ENCODE measurements at regions not wholly inside any gene's neighbourhood (a gene's known extent, or its start where the extent isn't known, plus 50 kb on each side); places are given as distances from the start of the nearest gene placed in this dataset.
A peak's percentile ranks its signal among the peaks of the same experiment; 100 is the strongest.

DNA sequence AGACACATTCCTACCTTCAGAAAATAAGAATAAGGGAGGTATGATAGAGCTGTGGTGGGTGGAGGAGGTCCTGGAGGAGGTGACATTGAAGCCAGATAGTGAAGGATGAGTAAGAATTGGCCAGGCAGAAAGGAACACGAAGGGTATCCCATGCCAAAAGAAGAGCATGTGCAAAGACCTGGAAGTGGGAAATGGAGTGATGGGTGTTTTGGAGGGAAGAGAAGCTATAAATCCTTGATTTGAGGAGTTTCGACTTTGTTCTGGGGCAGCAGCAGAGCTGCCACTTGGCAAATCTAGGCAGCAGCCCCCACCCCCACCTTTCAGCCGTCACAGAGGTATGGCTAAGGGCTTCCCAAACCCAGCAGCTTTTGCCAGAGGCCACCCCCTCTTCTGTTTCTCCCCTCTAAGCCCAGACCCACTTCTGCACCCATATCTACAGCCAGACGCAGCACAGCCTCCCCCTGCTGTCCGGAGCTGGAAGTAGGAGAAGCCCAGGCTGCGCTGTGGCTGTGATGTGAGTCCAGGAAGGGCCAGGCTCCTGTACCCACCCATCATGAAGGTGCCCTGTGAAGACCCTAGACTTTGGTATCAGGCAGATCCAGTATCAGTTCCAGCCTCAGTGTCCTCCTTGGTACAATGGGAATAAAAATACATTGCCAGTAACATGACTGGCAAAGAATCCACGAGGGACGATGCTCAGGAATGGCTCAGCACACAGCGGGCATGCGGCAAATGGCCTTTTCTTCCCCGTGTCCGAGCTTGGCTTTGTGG is 188.7 kb upstream of the LINGO1 start:
- peak; percentile 86 for DNase-seq (ENCODE audit: low spot score)

DNA sequence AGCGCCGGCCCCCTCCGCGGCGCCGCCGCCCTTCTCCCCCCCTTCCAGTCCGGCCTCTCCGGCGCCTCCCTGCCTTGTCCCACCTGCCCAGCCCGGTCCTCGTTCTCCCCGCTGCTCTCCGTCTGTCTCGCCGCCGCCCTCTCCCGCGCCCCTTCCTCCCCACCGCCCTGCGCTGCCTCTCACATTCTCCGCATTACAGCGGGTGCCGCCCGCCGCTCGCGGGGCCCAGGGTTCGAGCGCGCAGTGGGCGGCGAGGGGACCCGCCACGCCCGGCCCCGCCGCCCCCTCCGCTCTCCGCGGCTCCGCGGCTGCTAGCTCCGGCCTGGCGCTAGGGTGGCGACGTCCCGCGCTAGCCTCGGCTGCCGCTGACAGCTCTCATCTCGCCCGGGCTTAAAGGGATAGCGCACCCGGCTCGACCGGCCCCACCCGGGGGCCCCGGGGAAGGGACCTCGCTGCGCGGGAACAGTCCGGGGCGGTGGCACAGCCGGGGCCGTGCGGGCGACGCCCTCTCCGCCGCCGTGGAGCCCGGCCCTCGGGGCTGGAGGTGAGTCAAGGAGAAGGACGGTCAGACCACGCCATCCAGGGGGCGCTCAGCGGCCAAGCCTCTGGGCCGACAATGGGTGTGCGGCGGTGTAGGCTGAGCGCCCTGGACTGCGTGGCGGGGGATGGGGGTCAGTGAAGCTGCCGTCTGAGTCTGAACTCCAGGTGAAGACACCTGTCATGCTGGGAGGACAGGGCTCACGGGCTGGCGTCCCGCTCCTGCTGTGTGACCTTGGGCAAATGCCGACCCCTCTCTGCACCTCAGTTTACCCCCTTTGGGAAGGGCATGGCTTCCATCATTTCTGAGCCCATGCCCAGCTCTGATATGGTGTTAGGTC is 187.4 kb upstream of the LINGO1 start:
- DNase-seq (ENCODE audit: low spot score), result no peak

GRCh38 chr15:77819048-77819850 is 186.5 kb upstream of the LINGO1 start:
- no peak for DNase-seq (ENCODE audit: low spot score)

DNA sequence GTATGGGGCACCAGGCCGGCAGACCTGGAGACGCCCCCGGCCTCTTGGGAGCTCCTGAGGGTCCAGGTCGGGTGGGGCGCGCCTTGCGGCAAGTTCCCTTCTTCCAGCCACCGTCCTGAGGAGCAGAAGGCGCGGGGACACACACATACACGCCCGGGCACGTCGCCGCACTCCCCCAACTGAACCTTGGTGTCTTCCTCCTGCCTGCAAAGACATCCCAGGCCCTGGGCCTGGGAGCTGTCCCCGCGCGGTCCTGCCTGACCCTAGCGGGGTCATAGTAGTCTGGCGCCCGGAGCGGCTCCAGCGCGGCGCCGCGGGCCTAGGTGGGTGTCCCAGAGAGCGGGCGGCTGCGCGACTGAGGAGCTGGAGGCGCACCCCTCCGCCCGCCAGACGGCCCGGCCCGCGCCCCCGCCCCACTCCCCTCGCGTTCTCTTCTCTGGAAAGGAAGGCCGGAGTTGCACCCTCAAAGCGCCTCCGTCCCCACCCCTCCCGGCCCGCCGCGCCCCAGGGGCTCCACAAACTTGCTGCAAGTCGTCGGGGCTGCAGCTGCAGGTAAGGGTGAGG is 185.9 kb upstream of the LINGO1 start:
- DNase-seq (ENCODE audit: low spot score), result no peak

GRCh38 chr15:77817434-77817833 is 184.7 kb upstream of the LINGO1 start:
- no peak for DNase-seq (ENCODE audit: low spot score)

GRCh38 chr15:77816983-77817382 is 184.3 kb upstream of the LINGO1 start:
- no peak for DNase-seq (ENCODE audit: low spot score)

- no peak for DNase-seq (ENCODE audit: low spot score)
Measured at GRCh38 chr15:77815015-77815414, 182.3 kb upstream of the LINGO1 start.

DNA sequence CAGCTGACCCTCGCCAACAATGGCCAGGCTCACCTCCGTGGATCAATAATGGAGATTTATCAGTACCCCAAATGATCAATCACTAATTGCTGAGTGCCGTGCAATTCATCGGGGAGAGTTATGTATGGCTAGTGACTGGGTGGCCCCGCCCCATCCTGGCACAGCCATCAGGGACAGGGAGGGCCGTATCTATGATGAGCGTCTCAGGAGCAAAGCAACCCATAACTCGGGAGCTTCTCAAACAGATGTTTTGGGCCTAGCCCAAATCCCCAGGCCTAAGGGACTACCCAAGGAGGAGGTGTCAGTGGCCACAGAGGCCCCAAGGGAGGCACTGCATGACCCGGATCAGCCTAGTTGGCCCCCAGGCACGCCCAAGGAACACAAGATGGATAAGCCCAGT is 180.0 kb upstream of the LINGO1 start:
- no peak for DNase-seq (ENCODE audit: low spot score)

DNA sequence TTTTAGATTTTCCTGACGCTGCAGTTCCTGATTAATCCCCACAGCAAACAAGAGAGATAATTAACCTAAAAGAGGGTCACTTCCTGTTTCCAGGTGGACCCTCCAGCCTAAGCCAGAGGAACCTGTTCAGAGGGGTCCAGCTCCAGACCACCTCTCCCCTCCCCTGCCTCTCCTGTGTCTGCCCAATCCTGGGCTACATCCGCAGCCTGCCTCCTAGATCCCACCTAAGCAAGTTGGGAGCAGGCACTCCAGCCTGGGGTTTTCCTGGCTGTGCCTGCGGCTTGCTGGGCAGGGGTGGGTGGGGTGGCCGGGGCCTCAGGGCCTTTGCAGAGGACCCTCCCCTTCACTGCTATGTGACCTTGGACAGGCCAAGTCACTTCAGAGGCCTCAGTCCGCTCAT is 178.6 kb upstream of the LINGO1 start:
- no peak for DNase-seq (ENCODE audit: low spot score)

DNA sequence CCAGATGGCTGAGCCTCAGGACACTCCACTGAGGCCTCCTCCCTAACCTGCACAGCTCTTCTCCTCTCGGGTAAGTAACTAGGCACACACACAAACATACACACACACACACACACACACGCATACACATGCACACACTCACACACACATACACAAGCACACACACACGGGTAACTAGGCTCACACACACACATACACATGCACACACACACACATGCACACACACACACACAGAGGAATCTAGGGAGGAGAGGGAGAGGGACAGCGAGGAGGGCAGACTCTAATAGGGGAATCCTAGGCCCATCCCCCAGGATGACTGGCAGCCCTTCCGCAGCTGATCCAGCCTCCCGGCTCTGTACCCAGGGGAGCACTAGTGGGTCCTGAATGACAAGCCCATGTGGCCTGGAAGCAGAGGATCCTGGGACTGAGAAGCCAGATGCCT is 177.4 kb upstream of the LINGO1 start:
- DNase-seq (ENCODE audit: low spot score), result no peak

- no peak for DNase-seq (ENCODE audit: low spot score)
Measured at GRCh38 chr15:77808581-77809177, 176.0 kb upstream of the LINGO1 start.

DNA sequence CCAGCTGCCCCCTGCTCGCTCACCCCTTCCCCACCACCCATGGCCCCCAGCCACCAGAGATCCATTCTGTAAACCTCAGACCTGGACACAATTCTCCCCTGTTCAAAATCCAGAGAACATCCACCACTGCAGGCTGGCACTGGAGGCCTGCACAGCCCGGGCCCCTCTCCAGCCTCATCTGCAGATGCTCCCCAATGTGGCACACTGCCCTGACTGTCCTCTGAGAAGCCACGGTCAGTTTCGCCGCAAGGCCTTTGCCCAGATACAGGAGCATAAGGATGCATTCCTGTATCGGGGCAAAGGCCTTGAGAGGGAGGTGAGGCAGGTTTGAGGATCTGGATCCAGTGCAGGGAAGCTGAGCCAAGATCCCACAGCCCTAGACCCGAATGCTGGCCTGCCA is 175.4 kb upstream of the LINGO1 start:
- no peak for DNase-seq (ENCODE audit: low spot score)

GRCh38 chr15:77807611-77808010 is 174.9 kb upstream of the LINGO1 start:
- no peak for DNase-seq (ENCODE audit: low spot score)

- DNase-seq (ENCODE audit: low spot score), result no peak
Measured at GRCh38 chr15:77807115-77807514, 174.4 kb upstream of the LINGO1 start.

- no peak for DNase-seq (ENCODE audit: low spot score)
Measured at GRCh38 chr15:77804210-77804609, 171.5 kb upstream of the LINGO1 start.

DNA sequence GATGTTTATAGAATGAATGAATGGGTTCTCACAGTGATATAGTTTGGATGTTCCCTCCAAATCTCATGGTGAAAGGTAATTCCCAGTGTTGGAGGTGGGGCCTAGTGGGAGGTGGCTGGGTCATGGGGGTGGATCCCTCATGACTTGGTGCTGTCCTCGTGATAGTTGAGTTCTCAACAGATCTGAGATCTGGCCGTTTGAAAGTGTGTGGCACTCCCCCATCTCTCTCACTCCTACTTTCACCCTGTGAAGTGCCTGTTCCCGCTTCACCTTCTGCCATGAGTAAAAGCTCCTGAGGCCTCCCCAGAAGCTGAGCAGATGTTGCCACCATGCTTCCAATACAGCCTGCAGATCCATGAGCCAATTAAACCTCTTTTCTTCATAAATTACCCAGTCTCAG is 170.8 kb upstream of the LINGO1 start:
- no peak for DNase-seq (ENCODE audit: low spot score)

DNA sequence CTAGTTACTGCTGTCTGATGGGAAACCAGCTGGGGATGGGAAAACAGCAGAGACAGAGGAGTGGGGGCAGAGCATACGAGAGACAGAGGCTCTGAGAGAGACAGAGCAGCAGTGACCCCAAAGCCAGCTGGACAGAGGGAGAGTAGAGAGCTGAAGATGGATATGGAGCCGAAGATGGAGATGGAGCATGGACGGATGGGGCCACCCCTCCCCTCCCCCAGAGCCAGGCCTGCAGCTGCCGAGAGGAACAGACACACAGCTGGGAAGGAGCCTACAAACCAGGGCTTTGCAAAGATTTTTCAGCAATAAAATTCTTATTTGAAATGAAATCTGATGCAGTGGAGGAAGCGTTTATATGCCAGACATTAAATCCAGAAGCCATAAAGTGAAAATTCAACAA is 167.6 kb upstream of the LINGO1 start:
- no peak for DNase-seq (ENCODE audit: low spot score)

- no peak for DNase-seq (ENCODE audit: low spot score)
Measured at GRCh38 chr15:77798847-77799246, 166.1 kb upstream of the LINGO1 start.

- no peak for DNase-seq (ENCODE audit: low spot score)
Measured at GRCh38 chr15:77798151-77798835, 165.6 kb upstream of the LINGO1 start.

DNA sequence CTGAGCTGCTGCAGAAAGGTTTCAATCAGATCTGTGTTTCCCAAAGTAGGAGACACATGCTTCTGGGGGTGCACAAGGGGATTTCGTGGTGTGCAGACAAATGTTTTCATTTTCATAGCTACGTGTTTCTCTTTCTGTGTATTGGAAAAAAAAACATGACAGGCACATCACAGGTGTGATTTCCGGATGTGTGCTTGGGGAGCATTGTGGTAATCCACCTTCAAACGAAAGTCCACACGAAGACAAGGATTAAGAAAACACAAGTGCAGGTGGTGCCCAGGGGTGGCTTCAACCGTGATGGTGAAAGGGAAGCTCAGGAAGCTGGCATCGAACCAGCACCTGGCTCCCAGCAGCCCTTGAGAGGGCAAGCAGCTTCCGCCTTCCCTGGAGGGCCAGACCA is 164.6 kb upstream of the LINGO1 start:
- no peak for DNase-seq (ENCODE audit: low spot score)
